A549 (cell line): ENCODE measurements at regions not wholly inside any gene's neighbourhood (a gene's known extent, or its start where the extent isn't known, plus 50 kb on each side); places are given as distances from the start of the nearest gene placed in this dataset.

Experiments used
- CTCF ChIP-seq: fragments of >200 bp; sonication (Bioruptor Twin); formaldehyde crosslinking; IDR thresholded peaks from 3 replicates; pipeline ENCODE4 v1.5.1; 2016
- EP300 ChIP-seq, 2 experiments: fragments of >200 bp; sonication (Bioruptor Twin); formaldehyde crosslinking; IDR thresholded peaks; 2 replicates in 1 of 2; 3 replicates in 1 of 2; pipeline ENCODE4 v1.6.1; 2016 to 2017
- FOXS1 ChIP-seq: fragments of 250-450 bp; sonication (Bioruptor Pico); IDR thresholded peaks from 2 replicates; pipeline ENCODE4 v1.5.0; 2020; ENCODE audit warnings: mild to moderate bottlenecking, moderate library complexity

- TF ChIP-seq EP300 (IDR thresholded peaks at IDR 0.05) (no peak), CTCF (no peak), FOXS1 (no peak)
Observed at GRCh38 chr3:40770061-40770460, 245.3 kb downstream of the ZNF621 start.
